ENCODE measurements at regions not wholly inside any gene's neighbourhood (a gene's known extent, or its start where the extent isn't known, plus 50 kb on each side); places are given as distances from the start of the nearest gene placed in this dataset.
A peak's percentile ranks its signal among the peaks of the same experiment; 100 is the strongest.

GRCh38 chr20:17827079-17827478 is 127.3 kb downstream of the BANF2 start:
- ChIA-PET CTCF (interaction anchor here (1.4 kb wide), 1 partner anchor 71 kb away, joined by 4 read pairs; no protein-coding TSS in a partner anchor), POLR2A (no interaction called here)
- DNase-seq (ENCODE audit: extremely low spot score): no peak
- TF ChIP-seq CTCF (IDR thresholded peaks at IDR 0.05; ENCODE audit: control extremely low read depth, extremely low read depth, low read depth, missing control alignments): no peak

GRCh38 chr20:17825960-17826843 is 126.4 kb downstream of the BANF2 start:
- CTCF ChIA-PET: interaction anchor here (0.9 to 1.6 kb wide), 4 partner anchors 10 to 321 kb away, joined by 3 to 4 read pairs (median 4); no protein-coding TSS in a partner anchor
- no peak for TF ChIP-seq CTCF (IDR thresholded peaks at IDR 0.05; ENCODE audit: control extremely low read depth, extremely low read depth, low read depth, missing control alignments)
- DNase-seq (ENCODE audit: extremely low spot score): peak; percentile 84
- POLR2A ChIA-PET: no interaction called here

DNA sequence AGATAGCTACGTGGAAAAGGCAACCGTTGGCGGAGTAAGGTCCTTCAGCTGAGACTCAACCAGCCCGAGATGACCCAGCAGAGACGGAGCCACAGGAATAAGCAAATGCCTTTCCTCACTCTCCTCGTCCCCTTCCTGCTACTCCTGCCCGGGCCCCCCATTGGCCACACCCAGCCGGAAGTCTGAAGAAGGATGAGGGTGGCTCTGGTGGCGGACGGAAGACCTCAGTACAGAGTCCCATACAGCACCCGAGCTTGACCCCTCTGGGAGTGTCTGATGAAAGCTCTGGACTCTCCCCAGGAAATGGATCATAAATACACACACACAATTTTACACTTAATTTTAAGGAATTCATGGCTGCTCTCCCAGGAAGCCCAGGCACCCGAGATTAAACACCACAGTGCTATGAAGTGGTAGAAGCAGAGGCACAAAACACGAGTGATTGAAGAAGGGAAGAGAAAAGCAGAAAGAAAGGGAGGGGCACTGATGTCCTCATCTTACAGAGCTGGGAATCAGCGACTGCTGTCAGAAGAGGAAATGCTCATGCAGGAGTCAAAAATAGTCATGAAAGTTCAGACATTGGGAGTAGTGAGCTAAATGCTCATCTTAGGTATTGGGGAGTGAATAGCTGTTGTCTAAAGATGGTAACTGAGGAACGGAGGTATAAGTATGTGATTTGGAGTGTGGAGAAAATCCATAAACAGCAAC is 125.6 kb downstream of the BANF2 start:
- no peak for DNase-seq (ENCODE audit: extremely low spot score)
- ChIA-PET POLR2A (no interaction called here), CTCF (interaction anchor here (0.6 to 1.6 kb wide), 7 partner anchors 11 to 320 kb away, joined by 3 to 4 read pairs (median 3); partner anchors contain the start of gene RRBP1)
- no peak for TF ChIP-seq CTCF (IDR thresholded peaks at IDR 0.05; ENCODE audit: control extremely low read depth, extremely low read depth, low read depth, missing control alignments)

DNA sequence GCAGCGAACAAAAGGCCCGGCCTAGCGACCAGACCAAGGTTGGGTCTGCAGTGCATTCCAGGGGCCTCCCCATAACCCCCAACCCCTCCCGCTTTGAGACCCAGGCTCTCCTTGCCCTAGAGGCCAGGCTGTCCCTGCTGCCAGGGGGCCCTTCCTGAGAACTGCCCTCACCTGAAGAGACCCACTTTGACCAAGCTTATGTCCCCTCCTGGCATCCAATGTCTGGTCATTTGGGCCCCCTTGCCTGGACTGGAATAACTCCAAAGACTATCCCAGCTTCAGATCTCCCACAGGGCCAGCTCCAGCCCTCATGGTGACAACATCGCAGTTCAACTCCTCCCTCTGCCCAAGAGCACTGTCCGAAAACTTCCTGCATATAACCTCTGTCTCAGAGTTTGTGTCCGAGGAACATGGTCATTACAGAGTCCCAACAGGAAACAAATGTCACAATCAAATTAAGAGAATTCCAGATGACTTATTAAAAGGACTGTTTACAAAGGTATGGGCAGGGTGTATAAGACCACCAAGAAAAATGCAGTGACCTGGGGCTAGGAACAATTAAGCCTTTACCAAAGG is 125.0 kb downstream of the BANF2 start:
- ChIA-PET CTCF (interaction anchor here (0.6 to 1.6 kb wide), 4 partner anchors 12 to 288 kb away, joined by 3 to 4 read pairs (median 3); partner anchors contain the start of gene RRBP1), POLR2A (no interaction called here)
- DNase-seq (ENCODE audit: extremely low spot score): no peak
- no peak for TF ChIP-seq CTCF (IDR thresholded peaks at IDR 0.05; ENCODE audit: control extremely low read depth, extremely low read depth, low read depth, missing control alignments)

- CTCF ChIA-PET: interaction anchor here (1.6 kb wide), 1 partner anchor 14 kb away, joined by 4 read pairs; no protein-coding TSS in a partner anchor
These were observed 123.8 kb downstream of the BANF2 start for GRCh38 chr20:17823409-17824144.

More at GRCh38 chr20:17823409-17824144, 123.8 kb downstream of the BANF2 start:
- POLR2A ChIA-PET: interaction anchor here (0.6 kb wide), 2 partner anchors 35 to 148 kb away, joined by 3 to 4 read pairs; no protein-coding TSS in a partner anchor
- no peak for TF ChIP-seq CTCF (IDR thresholded peaks at IDR 0.05; ENCODE audit: control extremely low read depth, extremely low read depth, low read depth, missing control alignments)
- DNase-seq (ENCODE audit: extremely low spot score): no peak

All from GM10248 (cell line).